ENCODE measurements at regions not wholly inside any gene's neighbourhood (a gene's known extent, or its start where the extent isn't known, plus 50 kb on each side); places are given as distances from the start of the nearest gene placed in this dataset.
A peak's percentile ranks its signal among the peaks of the same experiment; 100 is the strongest.

DNA sequence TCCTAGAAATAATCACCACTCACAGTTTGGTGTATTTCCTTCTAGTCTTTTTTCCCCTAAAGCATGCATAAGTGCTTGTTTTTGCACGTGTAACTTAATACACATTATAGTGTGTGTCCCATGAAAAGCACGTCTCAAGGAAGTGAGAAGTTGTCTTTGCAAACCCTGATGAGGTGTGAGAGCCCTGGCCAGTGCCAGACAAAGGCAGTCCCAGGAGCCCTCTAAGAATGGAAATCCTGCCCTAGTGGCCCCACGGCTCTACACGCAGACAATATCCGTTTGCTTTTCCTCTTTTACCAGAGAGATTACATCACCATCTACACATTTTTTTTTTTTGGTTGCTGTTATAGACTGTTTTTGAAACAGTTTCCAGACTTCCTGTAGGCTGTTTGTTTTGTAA, 85.5 kb upstream of the FZD10 start:
- Mint-ChIP-seq H3K9me3 (ENCODE audit: unreplicated experiment) (peaks cover 18% of the 10 kb centered on the region), H3K4me3 (ENCODE audit: unreplicated experiment) (no peak overlapping the region), H3K36me3 (ENCODE audit: insufficient read depth, unreplicated experiment) (no peaks in the 10 kb centered on the region), H3K27ac (ENCODE audit: low read depth, unreplicated experiment) (no peak overlapping the region), H3K27me3 (ENCODE audit: insufficient read depth, unreplicated experiment) (no peaks in the 10 kb centered on the region), H3K4me1 (ENCODE audit: insufficient read depth, unreplicated experiment) (peaks cover 9% of the 10 kb centered on the region)
- BruUV-seq (replicated peaks): no TSS peak
- POLR2A ChIA-PET: no interaction called here
- intact Hi-C loops (cut with micrococcal nuclease): no loop called here
- CTCF ChIA-PET: interaction anchor here (0.6 kb wide), 1 partner anchor 153 kb away, joined by 3 read pairs; no protein-coding TSS in a partner anchor
- DNase-seq (ENCODE audit: unreplicated experiment): no peak
- TF ChIP-seq CTCF (IDR thresholded peaks at IDR 0.05; ENCODE audit: unreplicated experiment): no peak

- Mint-ChIP-seq H3K36me3 (ENCODE audit: insufficient read depth, unreplicated experiment) (no peaks in the 10 kb centered on the region), H3K9me3 (ENCODE audit: unreplicated experiment) (peaks cover 30% of the 10 kb centered on the region), H3K27ac (ENCODE audit: low read depth, unreplicated experiment) (peak overlapping the region; percentile 54), H3K27me3 (ENCODE audit: insufficient read depth, unreplicated experiment) (no peaks in the 10 kb centered on the region), H3K4me3 (ENCODE audit: unreplicated experiment) (no peak overlapping the region), H3K4me1 (ENCODE audit: insufficient read depth, unreplicated experiment) (peaks cover 22% of the 10 kb centered on the region)
- intact Hi-C loops (cut with micrococcal nuclease): no loop called here
- no TSS peak for BruUV-seq (replicated peaks)
- DNase-seq (ENCODE audit: unreplicated experiment): no peak
- ChIA-PET POLR2A (interaction anchor here (0.7 to 1.6 kb wide), 5 partner anchors 10 to 1417 kb away, joined by 3 to 5 read pairs (median 3); no protein-coding TSS in a partner anchor), CTCF (interaction anchor here (0.6 kb wide), 1 partner anchor 11 kb away, joined by 4 read pairs; no protein-coding TSS in a partner anchor)
- TF ChIP-seq CTCF (IDR thresholded peaks at IDR 0.05; ENCODE audit: unreplicated experiment): no peak
These were observed 83.4 kb upstream of the FZD10 start for GRCh38 chr12:130078852-130079251.

DNA sequence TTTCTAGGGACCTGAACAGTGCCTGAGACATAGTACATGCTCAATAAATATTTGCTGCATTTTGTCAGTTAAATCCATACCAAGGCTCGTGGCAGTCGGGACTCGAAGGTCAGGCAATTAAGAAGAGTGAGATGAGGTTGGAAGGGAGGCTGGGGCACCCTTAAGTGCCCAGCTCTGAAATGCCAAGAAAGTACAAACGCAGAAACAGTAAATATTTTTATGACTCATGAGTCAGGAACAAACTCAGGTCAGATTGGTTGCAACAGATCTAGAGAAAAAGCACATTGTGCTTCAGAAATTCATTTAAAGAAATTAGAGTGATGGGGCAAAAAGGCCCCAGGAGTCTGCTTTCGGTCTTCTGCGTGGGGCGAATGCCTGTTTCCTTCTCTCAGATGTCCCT, 83.0 kb upstream of the FZD10 start:
- intact Hi-C loops (cut with micrococcal nuclease): no loop called here
- Mint-ChIP-seq H3K36me3 (ENCODE audit: insufficient read depth, unreplicated experiment) (no peaks in the 10 kb centered on the region), H3K4me1 (ENCODE audit: insufficient read depth, unreplicated experiment) (peaks cover 22% of the 10 kb centered on the region), H3K27me3 (ENCODE audit: insufficient read depth, unreplicated experiment) (no peaks in the 10 kb centered on the region), H3K9me3 (ENCODE audit: unreplicated experiment) (peaks cover 30% of the 10 kb centered on the region), H3K27ac (ENCODE audit: low read depth, unreplicated experiment) (peak overlapping the region; percentile 54), H3K4me3 (ENCODE audit: unreplicated experiment) (no peak overlapping the region)
- no peak for TF ChIP-seq CTCF (IDR thresholded peaks at IDR 0.05; ENCODE audit: unreplicated experiment)
- CTCF ChIA-PET: interaction anchor here (0.6 kb wide), 1 partner anchor 11 kb away, joined by 4 read pairs; no protein-coding TSS in a partner anchor
- no TSS peak for BruUV-seq (replicated peaks)
- peak; percentile 46 for DNase-seq (ENCODE audit: unreplicated experiment)
- POLR2A ChIA-PET: interaction anchor here (0.7 to 1.6 kb wide), 5 partner anchors 10 to 1417 kb away, joined by 3 to 5 read pairs (median 3); no protein-coding TSS in a partner anchor

DNA sequence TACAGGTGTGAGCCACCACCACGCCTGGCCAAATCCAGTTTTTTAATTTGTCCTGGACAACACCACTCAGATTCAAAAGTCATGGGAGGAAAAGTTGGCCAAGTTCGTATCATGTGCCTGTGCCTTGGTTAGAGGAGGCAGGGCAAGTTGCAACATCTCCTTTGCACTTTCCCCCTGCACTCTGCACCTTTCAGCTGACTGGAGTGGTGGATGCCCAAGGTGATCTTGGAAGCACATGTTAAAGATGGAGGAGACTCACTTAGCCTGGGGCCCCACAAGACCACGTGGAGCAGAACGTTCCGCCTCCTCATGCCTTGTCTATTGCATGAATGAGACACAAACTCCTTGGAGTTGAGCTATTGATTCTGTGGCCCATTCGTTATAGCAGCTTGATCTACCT, 82.1 kb upstream of the FZD10 start:
- no peaks in the 10 kb centered on the region for H3K27me3 Mint-ChIP-seq (ENCODE audit: insufficient read depth, unreplicated experiment)
- ChIA-PET POLR2A (interaction anchor here (0.6 to 1.8 kb wide), 3 partner anchors 18 to 113 kb away, joined by 3 to 7 read pairs (median 4); no protein-coding TSS in a partner anchor), CTCF (no interaction called here)
- peak overlapping the region; percentile 54 for H3K27ac Mint-ChIP-seq (ENCODE audit: low read depth, unreplicated experiment)
- intact Hi-C loops (cut with micrococcal nuclease): no loop called here
- no peak overlapping the region for H3K4me3 Mint-ChIP-seq (ENCODE audit: unreplicated experiment)
- DNase-seq (ENCODE audit: unreplicated experiment): peak; percentile 42
- peaks cover 2% of the 10 kb centered on the region for H3K36me3 Mint-ChIP-seq (ENCODE audit: insufficient read depth, unreplicated experiment)
- TF ChIP-seq CTCF (IDR thresholded peaks at IDR 0.05; ENCODE audit: unreplicated experiment): no peak
- peaks cover 29% of the 10 kb centered on the region for H3K9me3 Mint-ChIP-seq (ENCODE audit: unreplicated experiment)
- peaks cover 22% of the 10 kb centered on the region for H3K4me1 Mint-ChIP-seq (ENCODE audit: insufficient read depth, unreplicated experiment)
- BruUV-seq (replicated peaks): no TSS peak
